ENCODE measurements at regions not wholly inside any gene's neighbourhood (a gene's known extent, or its start where the extent isn't known, plus 50 kb on each side); places are given as distances from the start of the nearest gene placed in this dataset.
A peak's percentile ranks its signal among the peaks of the same experiment; 100 is the strongest.
"Not testable (repeated sequence)": the region's sequence is repeated elsewhere in the genome, so short reads cannot be mapped to it uniquely, and the experiment has no call there.

DNA sequence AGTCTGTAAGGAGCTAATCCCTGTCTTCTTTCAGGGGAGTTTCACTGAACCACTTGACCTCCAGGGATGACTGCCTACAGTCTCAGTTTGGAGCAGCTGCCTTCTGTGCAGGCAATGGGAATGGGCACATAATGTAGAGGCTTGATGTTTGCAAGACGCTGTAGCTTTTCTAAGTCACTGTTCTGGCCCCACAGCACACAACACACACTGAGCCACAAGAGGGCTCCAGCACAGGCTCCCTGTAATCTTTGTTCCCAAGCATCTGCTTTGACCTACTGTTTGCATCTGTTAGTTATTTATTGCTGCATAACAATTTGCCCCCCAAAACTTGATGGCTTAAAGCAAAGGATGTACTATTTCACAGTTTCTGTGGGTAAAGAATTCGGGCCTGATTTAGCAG, 419.0 kb upstream of the ASIC2 start:
- no peak for DNase-seq

DNA sequence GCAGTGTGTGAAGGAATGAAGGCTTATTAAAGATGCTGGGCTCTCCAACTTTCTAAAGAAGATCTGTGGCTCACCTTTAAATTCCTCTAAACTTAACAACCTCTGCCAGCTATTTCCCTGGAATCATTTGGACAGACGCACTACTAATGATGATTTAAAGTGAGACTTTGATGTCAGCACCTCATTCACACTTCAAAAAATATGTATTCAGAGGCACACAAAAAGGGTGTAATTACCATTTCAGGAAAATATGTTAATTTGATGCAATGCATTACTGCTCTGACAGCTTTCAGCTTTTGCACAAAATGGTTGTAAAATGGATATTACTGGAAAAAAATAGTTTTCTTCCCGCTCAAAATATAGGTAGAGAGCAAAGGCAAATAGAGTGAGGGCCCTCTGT, 423.9 kb upstream of the ASIC2 start:
- no peak for DNase-seq

DNA sequence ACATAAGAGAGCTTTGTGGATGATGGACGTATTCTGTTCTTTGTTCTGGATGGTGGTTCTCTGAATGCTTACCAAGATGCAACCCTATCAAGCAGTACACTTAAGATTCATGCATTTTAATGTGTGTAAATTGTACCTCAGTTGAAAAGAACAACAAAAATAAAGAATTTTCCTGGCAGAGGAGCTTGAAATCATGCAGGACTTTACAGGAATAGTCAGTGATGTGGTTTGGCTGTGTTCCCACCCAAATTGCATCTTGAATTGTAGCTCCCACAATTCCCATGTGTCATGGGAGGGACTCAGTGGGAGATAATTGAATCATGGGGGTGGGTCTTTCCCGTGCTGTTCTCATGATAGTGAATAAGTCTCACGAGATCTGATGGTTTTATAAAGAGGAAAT, 430.6 kb upstream of the ASIC2 start:
- DNase-seq = not testable (repeated sequence)

DNA sequence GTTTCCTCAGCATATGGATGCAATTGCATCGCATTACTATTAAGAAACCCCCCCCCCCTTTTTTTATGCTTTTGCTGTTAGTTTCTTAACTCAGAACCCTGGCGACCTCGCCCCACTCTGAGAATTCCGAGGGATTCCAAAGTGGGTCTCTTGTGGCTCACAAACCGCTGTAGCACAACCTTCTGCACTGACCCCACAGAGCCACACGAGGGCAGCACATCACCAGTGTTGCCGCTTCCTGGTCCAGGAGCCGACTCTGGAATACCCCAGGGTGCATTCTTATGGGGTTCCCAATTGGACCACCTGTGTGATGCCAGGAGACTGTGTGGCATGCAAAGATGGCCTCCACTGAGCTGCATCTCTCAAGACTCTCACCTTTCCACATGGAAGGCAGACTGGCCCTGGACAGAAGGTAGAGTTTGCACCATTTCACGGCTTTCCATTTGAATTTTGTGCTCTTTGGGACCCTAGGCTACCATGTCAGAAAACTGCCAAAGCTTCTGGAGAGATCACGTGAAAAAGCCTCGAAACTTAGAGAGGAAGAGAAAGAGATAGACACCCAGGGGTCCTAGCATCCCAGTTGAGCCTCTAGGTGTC, 432.7 kb upstream of the ASIC2 start:
- peak in 1 of 2 donors; percentile 41 for DNase-seq

DNA sequence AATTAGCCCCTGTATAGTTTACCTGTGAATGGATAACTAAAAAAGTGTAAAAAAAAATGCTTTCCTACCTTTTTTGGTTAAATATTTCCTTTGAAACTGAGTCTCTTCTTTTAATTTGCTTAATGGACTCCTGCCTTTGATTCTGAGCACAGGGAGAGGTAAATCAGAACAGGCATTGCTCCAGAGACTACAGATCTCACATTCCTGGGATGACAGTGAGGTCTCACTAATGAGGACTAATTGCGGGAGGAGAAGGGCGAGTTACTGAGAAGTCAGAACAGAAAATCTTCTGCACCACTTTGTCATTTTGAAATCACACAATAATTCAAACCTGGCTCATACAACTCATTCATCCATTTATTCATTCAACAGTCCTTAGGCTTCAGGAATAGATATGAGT, 437.0 kb upstream of the ASIC2 start:
- no peak for DNase-seq

DNA sequence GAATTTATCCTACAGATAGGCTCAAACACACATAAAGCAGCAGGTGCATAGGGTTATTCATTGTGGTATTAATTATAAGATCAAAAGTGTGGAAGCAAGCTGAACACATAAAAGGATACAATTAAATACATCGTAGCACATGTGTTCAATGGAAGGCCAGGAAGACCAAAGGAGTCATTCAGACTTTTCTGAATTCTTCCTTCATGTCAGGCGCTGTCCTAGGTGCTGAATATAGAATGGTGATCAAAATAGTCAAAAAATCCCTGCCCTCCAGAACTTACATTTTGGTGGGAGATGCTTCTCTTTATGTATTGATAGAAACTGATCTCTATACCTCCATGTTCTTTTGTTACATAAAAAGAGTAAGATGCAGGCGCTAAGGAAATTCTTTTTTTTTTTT, 439.0 kb upstream of the ASIC2 start:
- no peak for DNase-seq

DNA sequence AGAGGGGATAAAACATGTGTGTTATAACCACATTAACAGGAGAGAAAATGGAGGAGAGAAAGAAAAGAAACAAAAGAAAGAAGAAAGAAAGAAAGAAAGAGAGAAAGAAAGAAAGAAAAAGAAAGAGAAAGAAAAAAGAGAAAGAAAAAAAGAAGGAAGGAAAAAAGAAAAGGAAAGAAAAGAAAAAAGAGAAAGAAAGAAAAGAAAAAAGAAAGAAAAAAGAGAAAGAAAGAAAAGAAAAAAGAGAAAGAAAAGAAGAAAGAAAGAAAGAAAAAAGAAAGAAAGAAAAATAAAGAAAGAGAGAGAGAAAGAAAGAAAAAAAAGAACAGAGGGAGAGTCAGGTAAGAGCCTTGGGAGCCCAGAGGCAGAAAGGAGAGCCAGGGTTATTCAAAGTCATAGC, 446.6 kb upstream of the ASIC2 start:
- DNase-seq = no peak

DNA sequence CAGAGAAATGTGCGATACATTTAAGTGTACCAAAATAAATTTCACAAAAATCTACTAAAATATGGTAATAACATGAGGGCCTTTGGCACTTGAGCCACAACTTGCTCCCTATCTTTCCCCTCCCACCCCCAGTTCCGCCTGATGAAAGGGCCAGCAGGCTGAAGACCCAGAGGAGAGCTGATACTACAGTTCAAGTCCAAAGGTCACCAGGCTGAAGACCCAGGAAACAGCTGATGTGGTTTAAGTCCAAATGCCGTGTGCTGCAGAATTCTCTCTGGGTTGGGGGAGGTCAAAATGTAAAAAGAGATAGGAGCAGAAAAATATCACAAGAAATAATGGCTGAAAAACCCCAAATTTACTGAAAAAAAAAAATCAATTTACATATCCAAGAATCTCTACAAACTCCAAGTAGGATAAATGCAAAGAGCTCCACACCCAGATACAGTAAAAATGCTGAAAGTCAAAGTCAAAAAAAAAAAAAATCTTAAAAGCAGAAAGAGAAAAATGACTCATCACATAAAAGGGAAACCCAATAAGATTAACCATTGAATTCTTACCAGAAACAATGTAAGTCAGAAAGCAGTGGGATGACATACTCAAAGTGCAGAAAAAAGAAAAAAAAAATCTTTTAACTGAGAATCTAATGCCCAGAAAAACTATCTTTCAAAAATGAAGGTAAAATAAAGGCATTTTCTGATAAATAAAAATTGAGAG, 452.1 kb upstream of the ASIC2 start:
- no peak for DNase-seq

DNA sequence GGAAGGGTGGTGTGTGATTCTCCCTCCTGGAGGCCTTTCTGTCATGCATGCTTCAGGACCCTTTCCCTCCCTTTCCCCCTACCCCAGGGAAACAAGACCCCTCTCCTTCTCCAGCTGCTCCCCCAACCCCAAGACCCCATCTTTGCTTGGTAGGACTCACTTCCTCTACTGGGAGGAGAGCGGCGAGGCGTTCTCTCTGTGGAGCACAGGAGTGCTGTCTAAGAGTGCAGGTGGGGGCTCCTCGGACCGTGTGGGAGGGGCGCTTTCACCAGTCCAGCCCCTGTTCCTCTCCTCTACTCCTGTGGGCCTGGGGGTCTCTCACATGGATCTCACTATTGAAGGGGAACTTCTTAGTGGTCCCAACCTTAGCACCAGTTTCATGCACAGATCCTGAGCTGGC, 456.1 kb upstream of the ASIC2 start:
- DNase-seq = no peak

DNA sequence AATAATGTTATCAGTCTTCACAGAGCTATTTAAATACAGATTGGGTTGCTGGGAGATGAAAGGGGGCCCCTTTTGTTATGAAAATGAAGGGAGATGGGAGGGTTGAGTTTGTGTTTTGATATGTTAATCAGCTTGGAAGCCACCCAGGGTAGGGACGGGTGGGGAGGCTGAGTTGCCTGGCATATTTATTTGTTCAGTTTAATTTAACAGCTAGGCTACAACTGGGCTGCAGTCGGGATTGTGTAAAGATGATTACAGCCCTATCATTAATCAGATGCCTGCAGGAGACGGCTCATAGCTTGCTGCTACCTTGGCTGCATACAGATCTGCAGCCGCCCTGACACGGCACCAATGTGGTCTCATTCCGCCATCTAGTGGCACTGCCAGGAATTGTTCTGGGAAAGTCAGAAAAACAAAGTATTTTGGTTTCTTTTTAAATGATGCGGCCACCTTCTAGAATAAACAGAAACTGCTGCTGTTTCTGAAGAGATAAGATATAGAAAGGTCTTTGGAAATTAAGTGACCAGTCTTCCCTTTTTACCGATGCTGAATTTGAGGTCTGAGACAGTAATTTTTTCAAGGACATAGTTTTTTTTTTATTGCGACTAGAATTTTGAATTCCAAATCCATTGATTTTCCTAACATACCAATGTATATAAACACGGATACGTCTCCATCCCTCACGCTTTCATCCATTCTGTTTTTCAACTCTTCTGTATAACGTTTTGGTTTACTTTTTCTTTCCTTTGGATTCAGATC, 458.0 kb upstream of the ASIC2 start:
- DNase-seq = peak; percentile 69 to 71

DNA sequence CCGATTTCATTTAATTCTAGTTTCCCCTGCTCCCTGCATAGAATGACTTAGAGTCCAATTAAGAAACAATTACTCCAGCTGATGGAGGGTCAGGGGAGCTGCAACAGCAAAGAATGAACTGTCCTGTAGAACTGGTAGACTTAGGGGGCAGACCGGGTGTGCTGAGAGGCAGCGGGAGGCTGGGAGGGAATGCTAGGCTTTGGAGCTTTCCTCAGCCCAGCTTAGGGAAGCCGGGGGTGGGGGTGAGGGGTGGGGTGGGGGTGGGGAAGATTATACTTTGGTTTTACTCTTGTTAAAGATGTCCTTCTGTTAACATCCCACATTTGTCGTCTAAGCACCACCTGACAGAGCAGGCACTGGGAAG, 458.6 kb upstream of the ASIC2 start:
- no peak for DNase-seq

DNA sequence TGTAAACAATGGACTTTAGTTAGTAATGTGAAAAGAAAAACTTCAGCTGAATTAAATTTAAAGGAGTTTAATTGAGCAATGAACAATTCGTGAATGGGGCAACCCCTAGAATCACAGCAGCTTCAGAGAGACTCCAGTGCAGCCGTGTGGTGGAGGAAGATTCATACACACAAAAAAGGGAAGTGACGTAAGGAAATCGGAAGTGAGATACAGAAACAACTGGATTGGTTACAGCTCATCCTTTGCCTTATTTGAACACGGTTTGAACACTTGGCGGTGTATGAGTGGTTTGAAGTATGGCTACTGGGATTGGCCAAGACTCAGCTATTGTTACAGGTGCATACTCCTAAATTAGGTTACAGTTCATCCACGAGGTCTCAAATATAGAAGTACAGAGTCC, 460.4 kb upstream of the ASIC2 start:
- no peak for DNase-seq

DNA sequence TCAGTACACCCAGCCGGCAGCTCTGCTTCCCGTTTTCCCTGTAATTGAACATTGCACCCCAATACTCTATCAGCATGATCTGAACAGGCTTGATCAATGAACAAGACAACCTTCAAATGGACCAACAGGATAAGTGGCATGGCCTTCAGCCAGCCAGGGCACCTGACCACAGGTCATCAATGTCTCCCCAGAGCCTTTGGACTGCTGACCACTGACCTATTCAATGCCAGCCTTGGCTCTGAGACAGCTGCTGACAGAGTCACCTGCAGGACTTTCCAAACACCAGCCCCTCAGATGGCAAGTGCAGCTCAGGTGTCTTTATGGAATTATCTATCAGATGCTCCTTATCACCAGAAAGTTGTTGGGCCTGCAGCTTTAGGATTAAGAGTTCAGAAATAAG, 462.9 kb upstream of the ASIC2 start:
- no peak for DNase-seq

DNA sequence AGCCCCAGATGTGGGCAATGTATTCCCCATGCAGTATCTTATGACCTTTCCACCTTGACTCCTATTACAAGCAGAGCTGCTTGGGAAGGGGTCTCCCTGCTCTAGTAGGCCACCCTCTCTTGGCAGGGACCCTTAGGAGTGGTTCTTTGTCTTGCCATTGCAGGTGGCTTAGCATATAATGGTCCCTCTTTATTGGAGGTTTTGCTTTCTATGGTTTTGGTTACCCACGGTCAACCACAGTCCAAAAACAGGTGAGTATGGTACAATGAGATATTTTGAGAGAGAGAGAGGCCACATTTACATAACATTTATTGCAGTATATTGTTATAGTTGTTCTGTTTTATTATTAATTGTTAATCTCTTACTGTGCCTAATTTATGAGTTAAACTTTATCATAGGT, 472.8 kb upstream of the ASIC2 start:
- no peak for DNase-seq

DNA sequence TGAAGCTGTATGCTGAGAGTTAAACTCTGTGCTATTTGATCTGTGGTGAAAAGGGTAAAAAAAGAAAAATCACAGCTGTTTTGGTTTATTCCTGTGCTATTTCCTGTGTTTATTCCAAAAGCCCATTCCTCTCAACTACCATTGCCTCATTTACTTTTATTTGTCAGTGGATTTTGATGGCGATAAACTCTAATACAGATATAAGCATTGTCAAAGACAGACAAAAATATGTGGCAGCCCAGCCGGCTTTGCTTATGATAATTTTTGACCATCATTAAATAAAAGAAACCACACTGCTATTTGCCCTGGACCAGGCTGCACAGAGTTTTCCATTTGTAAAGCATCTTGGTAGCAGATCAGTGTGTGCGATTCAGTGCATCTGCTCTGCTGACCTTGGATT, 473.6 kb upstream of the ASIC2 start:
- no peak for DNase-seq

DNA sequence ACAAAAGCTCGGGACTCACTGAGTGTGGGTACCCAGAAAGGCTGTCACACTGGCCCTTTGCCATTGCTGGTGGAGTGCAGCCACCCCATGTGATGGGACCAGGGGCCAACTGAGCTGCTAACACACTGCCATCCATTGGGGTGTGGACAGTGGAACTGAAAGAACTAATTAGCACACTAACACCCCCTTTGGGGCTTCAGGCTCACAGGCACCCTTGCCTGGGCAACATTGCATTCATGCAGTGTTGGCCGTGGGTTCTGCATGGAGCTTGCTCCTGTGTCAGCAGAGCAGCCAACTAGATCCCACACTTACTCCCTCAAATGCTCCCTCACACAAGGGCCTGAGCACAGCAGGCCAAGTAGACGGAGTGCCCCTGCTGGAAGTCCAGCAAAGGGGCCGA, 476.0 kb upstream of the ASIC2 start:
- no peak for DNase-seq

DNA sequence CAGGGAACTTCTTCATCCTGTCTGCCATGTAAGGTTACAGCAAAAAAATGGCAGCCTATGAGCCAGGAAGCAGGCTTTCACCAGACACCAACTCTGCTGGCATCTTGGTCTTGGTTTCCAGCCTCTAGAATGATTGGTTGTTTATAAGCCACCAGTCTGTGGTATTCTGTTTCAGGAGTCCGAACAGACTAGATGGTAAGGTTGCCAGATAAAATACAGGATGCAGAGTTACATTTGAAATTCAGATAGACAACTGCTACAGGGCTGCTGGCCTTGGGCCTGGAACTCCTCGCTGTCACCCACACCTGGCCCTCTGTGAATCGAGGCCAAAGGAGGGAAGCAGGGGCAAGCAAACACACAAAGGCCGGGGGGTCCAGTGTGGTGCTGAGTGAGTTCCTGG, 478.8 kb upstream of the CCL2 start:
- DNase-seq = no peak

DNA sequence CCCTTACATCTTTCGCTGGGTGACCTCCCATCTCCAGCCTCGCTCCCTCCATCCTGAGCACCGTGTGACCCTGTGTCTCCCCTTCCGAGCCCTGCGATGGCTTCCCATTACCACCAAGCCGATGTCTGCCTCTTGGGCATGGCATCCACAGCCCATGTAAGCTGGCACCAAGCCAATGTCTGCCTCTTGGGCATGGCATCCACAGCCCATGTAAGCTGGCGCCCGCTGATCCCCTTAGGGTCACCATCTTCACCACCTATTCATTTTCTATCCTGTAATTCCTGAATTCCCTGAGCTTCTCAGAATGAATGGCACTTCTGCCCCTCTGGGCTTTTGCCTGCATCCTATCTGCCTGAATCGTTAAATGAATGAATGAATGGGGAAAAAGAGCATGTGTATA, 478.2 kb upstream of the CCL2 start:
- DNase-seq = no peak

DNA sequence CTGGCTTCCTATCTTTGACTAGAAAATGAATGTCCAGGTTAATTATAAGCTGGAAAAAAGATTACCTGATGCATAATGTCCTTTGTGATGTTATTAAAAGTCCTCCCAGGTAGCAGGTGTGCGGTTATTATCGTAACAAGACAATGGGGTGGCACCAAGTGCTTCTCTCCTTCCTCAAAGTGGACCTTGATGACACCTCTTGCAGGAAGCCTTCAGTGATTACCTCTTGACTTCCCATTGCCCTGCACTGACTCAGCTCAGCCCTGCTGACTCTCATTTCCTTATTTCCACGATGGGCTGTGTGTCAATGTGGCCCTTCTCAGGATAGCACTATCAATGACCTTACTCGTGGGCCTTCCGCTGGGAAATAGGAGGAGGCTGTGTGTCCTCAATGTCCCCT, 477.4 kb upstream of the CCL2 start:
- DNase-seq = no peak

DNA sequence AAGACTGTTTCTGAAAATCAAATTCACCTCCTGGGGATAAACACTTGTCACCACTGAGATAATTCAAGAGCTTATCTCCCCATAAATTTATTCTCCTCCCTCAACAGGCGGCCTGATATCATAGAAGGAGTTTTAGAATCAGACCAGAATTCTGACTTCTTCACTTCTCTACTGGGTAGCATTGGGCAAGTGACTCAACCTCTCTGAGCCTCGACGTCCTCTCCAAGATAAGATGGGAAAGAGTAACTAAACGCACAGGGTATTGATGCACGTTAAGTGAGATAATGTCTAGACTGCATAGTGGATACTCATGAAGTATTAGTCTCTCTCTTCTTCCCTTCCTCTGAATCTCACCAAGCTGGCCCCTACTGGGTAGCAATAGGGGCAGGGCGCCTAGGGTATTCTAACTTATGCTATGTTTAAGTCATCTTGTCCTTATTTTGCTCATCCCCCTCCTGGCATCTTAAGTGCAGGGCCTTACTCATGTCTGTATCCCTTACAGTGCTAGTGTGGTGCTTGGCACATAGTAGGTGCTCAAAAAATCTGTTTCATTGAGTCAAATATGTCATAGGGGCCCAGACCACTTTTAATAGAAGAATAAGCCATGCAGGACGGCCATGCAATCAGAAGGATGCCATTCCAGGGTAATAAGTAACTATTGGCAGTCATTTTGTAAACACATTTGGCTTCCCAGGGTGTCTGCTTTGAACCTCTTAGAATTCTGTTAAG, 476.4 kb upstream of the CCL2 start:
- no peak for DNase-seq

DNA sequence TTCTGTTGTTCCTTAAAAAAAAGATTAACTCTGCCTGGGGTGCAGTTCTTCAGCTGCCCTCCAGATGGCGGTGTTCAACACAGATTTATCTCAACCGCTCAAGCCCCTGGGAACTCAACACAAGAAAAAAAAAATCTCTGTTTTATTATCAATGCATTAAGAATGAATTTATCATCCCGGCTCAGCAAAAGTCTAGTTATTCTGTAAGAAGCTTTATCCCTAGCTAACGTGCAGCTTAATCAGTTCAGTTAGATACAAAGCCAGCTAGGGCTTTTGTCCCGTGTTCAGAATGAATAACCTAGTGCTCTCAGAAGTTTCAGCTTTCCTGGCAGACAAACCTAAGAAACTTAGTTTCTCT, 475.9 kb upstream of the CCL2 start:
- DNase-seq = peak; percentile 30 to 50

DNA sequence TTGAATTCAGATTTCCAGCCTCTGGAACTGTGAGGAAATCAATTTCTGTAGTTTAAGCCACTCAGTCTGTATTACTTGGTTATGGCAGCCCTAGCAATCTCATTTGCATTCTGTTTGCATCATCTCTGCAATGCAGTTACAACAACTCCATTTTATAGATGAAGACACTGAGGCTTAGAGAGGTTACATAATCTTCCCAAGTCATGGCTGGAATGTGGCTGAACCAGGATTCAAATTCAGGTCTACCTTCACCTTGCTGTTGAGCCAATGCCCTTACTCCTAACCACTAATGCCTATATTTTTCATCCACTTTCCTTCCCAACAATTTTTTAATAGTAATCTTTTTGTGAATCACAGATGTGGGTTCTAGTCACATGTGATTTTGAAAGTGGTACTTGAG, 469.8 kb upstream of the CCL2 start:
- DNase-seq = no peak

DNA sequence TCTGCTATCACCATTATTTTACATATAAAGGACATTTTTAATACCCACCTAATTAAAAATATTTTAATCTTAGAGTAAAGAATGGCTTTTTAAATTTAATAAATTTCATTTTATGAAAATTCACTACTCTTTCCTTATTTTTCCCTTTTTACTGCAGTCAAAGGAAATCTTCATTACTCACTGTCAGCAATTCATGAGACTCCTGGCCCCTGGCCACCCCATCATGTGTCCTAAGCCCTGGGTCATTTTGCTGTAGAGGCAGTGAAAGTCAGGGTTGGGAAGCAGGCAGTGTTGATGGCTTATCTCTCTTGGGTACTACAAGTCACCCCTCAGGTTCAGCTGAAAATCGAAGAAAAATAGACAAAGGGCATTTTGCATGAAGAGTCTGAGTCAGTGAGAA, 468.6 kb upstream of the CCL2 start:
- DNase-seq = no peak

DNA sequence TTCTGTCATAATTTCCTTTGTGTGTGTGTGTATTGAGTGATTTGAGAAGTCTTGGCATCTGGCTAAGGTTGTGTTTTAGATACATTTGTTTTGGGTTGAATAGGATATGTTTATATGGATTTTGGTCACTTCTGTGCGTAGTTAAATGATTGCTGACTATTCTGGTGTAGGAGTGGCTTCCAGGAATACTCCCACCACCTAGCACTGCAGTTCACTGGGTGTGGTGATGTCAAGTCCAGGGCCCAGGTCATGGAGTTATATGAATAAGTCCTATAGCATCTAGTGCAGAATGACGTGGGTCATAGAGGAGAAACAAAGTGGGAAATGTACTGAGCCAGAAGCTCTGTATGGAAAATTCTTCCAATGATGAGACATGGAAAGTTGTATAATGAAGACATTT, 465.4 kb upstream of the CCL2 start:
- no peak for DNase-seq

Data from stimulated activated CD4-positive, alpha-beta T cell treated with anti-CD3 and anti-CD28 coated beads, Interleukin-2, amount 100 ng/mL, for 24 hours (primary cell).